ENCODE measurements at regions not wholly inside any gene's neighbourhood (a gene's known extent, or its start where the extent isn't known, plus 50 kb on each side); places are given as distances from the start of the nearest gene placed in this dataset.

DNA sequence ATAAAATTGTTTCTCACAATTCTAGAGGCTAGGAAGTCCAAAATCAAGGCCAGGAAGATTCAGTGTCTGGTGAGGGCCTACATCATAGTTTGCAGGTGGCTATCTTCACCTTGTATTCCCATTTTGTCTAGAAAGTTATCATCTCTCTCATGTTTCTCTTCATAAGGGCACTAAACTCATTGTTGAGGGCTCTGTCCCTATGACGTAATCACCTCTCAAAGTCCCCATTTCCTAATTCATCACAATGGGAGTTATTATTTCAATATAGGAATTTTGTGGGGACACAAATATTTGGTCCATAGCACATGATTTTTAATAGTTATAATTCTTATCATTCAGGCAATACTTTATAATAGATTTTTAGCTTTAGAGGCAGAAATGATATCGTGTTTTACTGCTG, 1509.2 kb upstream of the SEL1L start:
- H3K36me3 ChIP-seq (ENCODE audit: control insufficient read depth, insufficient read depth, low read length), result no peaks in the 10 kb centered on the region
- no peak for DNase-seq (ENCODE audit: low read depth)
- no peaks in the 10 kb centered on the region for H3K27me3 ChIP-seq (ENCODE audit: control insufficient read depth, insufficient read depth, low read length)
- no peak overlapping the region for H3K4me3 ChIP-seq (ENCODE audit: low read depth, low read length)
- TF ChIP-seq, protein P1, sequence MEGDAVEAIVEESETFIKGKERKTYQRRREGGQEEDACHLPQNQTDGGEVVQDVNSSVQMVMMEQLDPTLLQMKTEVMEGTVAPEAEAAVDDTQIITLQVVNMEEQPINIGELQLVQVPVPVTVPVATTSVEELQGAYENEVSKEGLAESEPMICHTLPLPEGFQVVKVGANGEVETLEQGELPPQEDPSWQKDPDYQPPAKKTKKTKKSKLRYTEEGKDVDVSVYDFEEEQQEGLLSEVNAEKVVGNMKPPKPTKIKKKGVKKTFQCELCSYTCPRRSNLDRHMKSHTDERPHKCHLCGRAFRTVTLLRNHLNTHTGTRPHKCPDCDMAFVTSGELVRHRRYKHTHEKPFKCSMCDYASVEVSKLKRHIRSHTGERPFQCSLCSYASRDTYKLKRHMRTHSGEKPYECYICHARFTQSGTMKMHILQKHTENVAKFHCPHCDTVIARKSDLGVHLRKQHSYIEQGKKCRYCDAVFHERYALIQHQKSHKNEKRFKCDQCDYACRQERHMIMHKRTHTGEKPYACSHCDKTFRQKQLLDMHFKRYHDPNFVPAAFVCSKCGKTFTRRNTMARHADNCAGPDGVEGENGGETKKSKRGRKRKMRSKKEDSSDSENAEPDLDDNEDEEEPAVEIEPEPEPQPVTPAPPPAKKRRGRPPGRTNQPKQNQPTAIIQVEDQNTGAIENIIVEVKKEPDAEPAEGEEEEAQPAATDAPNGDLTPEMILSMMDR (IDR thresholded peaks at IDR 0.05; ENCODE audit: insufficient read depth, low read length, severe bottlenecking), result no peak
- FAIRE-seq, result no peak

DNA sequence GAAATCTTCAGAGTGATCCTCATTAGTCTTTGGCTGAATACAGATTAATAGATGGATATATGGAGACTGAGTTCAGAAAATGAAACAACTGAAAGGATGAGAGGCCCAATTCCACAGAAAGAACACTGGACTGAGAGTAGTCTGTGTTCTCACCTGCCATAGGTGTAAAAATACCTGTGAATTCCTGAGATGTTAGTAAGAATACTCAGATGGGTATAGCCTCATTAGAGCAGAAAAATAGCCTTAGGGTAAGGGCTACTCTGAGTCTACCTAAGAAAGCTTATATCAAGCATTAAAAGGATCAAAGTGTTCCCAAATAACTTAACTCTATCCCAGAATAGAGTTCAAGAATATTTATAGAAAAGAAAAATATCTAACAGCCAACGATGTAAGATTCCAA, 1510.3 kb upstream of the SEL1L start:
- FAIRE-seq (no peak), DNase-seq (ENCODE audit: low read depth) (peak; percentile 62)
- H3K36me3 ChIP-seq (ENCODE audit: control insufficient read depth, insufficient read depth, low read length), result no peaks in the 10 kb centered on the region
- H3K27me3 ChIP-seq (ENCODE audit: control insufficient read depth, insufficient read depth, low read length), result no peaks in the 10 kb centered on the region
- TF ChIP-seq, protein P1 (IDR thresholded peaks at IDR 0.05; ENCODE audit: insufficient read depth, low read length, severe bottlenecking), result no peak
- H3K4me3 ChIP-seq (ENCODE audit: low read depth, low read length), result no peak overlapping the region

DNA sequence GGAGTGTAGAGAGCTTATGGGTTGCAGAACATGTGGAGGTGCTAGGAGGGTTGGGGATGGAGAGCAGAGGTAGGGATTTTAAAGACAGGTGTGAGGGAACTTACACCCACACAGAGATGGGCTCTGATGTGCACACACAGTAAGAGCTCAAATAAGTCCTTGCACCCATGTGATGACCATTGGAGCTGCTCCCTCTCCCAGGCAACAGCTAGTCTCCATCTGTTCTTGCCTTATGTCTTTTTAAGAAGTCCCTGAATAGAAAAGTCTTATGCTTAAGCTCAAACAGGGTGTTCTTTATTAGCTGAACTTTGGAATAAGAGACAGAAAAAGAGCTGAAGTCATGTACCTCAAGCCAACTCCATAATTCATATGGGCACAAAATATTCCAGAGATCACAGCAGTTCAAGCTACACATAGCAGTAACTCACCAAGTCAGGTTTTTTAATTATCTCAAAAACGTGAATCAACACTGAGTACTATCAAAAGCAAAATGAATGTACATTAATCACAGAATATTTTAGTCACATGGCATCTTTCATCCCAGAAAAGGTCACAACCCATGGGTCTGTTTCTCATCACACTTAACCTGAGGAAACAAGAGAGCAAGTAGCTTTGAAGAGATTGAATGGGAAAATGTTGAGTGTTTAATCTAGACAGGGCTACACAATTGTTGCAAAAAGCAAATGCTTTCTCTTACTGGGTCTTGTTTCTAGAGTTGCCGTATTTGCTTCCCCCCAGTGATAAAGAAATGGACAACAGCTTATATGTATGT, 1513.6 kb upstream of the SEL1L start:
- TF ChIP-seq, protein P1 (IDR thresholded peaks at IDR 0.05; ENCODE audit: insufficient read depth, low read length, severe bottlenecking), result no peak
- DNase-seq (ENCODE audit: low read depth) (no peak), FAIRE-seq (no peak)
- no peak overlapping the region for H3K4me3 ChIP-seq (ENCODE audit: low read depth, low read length)
- no peaks in the 10 kb centered on the region for H3K36me3 ChIP-seq (ENCODE audit: control insufficient read depth, insufficient read depth, low read length)
- no peaks in the 10 kb centered on the region for H3K27me3 ChIP-seq (ENCODE audit: control insufficient read depth, insufficient read depth, low read length)

DNA sequence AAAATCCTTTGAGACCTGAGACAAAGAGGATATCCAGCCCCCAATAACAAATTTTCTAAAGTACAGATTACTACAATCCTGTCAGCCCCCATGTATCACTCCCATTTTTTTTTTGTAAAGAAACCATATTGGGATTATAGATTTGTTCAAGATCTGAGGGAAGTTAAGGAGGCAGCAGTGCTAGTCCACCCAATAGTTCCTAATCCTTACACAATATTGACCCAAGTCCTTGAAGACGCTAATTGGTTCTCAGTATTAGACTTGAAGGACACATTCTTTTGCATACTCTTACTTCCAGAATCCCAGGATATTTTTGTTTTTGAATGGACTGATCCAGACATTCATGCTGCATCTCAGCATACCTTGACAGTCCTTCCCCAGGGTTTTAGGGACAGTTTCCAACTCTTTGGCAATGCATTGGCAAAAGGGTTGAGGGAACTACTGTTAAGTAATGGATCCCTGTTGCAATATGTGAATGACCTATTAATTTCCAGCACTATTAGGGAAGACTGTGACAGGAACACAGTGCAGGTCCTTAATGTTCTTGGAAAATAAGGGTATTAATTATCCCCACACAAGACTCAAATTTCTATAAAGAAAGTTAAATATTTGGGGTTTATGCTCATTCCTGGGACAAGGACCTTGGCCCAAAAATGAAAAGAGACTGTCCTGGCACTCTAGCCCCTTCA, 1519.5 kb upstream of the SEL1L start:
- Histone ChIP-seq H3K36me3 (ENCODE audit: control insufficient read depth, insufficient read depth, low read length) (no peaks in the 10 kb centered on the region), H3K4me3 (ENCODE audit: low read depth, low read length) (no peak overlapping the region), H3K27me3 (ENCODE audit: control insufficient read depth, insufficient read depth, low read length) (no peaks in the 10 kb centered on the region)
- no peak for FAIRE-seq
- TF ChIP-seq, protein P1 (IDR thresholded peaks at IDR 0.05; ENCODE audit: insufficient read depth, low read length, severe bottlenecking), result no peak
- no peak for DNase-seq (ENCODE audit: low read depth)

DNA sequence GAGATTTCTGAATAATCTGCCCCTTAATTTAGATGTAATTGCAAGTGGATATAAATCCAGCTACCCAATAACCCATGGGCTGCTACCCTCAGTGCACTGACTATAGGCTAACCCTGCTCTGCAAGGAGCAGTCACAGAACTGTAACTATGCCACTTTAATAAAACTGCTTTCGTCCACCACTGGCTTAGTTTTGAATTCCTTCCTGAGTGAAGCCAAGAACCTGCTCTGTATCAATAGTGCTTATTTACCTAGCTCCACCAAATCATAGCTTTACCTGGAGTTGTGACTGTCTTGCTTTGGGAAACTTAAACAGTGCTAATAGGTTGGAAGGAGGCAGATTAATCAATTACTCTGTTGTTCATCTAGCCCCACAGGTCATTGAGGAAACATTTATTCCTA, 1524.4 kb upstream of the SEL1L start:
- DNase-seq (ENCODE audit: low read depth), result no peak
- no peak for FAIRE-seq
- Histone ChIP-seq H3K36me3 (ENCODE audit: control insufficient read depth, insufficient read depth, low read length) (no peaks in the 10 kb centered on the region), H3K27me3 (ENCODE audit: control insufficient read depth, insufficient read depth, low read length) (no peaks in the 10 kb centered on the region), H3K4me3 (ENCODE audit: low read depth, low read length) (no peak overlapping the region)
- TF ChIP-seq, protein P1 (IDR thresholded peaks at IDR 0.05; ENCODE audit: insufficient read depth, low read length, severe bottlenecking), result no peak
